Muscle layer of colon (tissue), 2 donors: ENCODE measurements at regions not wholly inside any gene's neighbourhood (a gene's known extent, or its start where the extent isn't known, plus 50 kb on each side); places are given as distances from the start of the nearest gene placed in this dataset.

Experiments
- H3K27ac ChIP-seq: one replicate; pipeline ENCODE4 v1.7.0; 2013; ENCODE audit warnings: low read depth, mild to moderate bottlenecking, low read length, moderate library complexity
- H3K27me3 ChIP-seq, 2 donors: one replicate each; pipeline ENCODE4 v1.7.0; 2013; ENCODE audit warnings: low read length in 2 of 2, mild to moderate bottlenecking in 2 of 2; ENCODE audit not compliant: insufficient read depth in 2 of 2, control insufficient read depth in 1 of 2
- H3K36me3 ChIP-seq: one replicate; pipeline ENCODE4 v1.7.0; 2013; ENCODE audit warnings: mild to moderate bottlenecking, low read length; ENCODE audit not compliant: insufficient read depth
- H3K4me1 ChIP-seq: one replicate; pipeline ENCODE4 v1.7.0; 2013; ENCODE audit warnings: mild to moderate bottlenecking, low read length; ENCODE audit not compliant: insufficient read depth
- H3K4me3 ChIP-seq, 2 donors: one replicate each; pipeline ENCODE4 v1.7.0; 2013; ENCODE audit warnings: low read length in 2 of 2, low read depth in 1 of 2, mild to moderate bottlenecking in 1 of 2, moderate library complexity in 1 of 2
- H3K9ac ChIP-seq: one replicate; pipeline ENCODE4 v1.7.0; 2013; ENCODE audit warnings: low read length
- H3K9me3 ChIP-seq: one replicate; pipeline ENCODE4 v1.7.0; 2013; ENCODE audit warnings: mild to moderate bottlenecking, low read length
- donor health status: abdominal sarcoma.
- donor health status: Adenocarcinoma of cecum.

DNA sequence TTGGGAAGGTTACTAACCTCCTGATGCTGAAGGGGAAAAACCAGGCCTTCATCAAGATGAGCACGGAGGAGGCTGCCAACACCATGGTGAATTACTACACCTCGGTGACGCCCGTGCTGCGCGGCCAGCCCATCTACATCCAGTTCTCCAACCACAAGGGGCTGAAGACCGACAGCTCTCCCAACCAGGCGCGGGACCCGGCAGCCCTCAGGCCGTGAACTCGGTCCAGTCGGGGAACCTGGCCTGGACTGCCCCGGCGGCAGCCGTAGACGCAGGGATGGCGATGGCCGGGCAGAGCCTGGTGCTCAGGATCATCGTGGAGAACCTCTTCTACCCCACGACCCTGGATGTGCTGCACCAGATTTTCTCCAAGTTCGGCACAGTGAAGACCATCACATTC, 133.0 kb upstream of the FUT8 start:
- Histone ChIP-seq H3K27ac (no peak overlapping the region), H3K9me3 (no peaks in the 10 kb centered on the region), H3K27me3 (no peaks in the 10 kb centered on the region), H3K9ac (no peak overlapping the region), H3K36me3 (no peaks in the 10 kb centered on the region), H3K4me3 (no peak overlapping the region), H3K4me1 (peaks cover 17% of the 10 kb centered on the region)

DNA sequence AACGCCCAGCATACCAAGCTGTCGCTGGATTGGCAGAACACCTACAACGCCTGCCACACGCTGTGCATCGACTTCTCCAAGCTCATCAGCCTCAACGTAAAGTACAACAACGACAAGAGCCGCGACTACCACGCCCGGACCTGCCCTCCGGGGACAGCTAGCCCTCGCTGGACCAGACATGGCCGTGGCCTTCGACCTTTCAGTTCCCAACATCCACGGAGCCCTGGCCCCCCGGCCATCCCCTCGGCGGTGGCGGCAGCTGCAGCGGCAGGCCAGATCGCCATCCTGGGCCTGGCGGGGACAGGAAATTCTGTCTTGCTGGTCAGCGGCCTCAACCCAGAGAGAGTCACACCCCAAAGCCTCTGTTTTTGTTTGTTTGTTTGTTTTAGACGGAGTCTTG, 132.6 kb upstream of the FUT8 start:
- Histone ChIP-seq H3K4me3 (no peak overlapping the region), H3K27me3 (no peaks in the 10 kb centered on the region), H3K9me3 (no peaks in the 10 kb centered on the region), H3K27ac (no peak overlapping the region), H3K36me3 (no peaks in the 10 kb centered on the region), H3K9ac (no peak overlapping the region), H3K4me1 (peaks cover 17% of the 10 kb centered on the region)

DNA sequence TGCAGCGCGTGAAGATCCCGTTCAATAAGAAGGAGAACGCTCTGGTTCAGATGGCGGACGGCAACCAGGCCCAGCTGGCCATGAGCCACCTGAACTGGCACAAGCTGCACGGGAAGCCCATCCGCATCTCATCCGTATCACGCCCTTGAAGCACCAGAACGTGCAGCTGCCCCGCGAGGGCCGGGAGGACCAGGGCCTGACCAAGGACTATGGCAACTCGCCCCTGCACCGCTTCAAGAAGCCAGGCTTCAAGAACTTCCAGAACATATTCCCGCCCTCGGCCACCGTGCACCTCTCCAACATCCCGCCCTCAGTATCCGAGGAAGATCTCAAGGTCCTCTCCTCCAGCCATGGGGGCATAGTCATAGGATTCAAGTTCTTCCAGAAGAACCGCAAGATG, 131.9 kb upstream of the FUT8 start:
- H3K9me3 ChIP-seq, result no peaks in the 10 kb centered on the region
- no peak overlapping the region for H3K9ac ChIP-seq
- H3K27me3 ChIP-seq, result no peaks in the 10 kb centered on the region
- no peak overlapping the region for H3K27ac ChIP-seq
- no peaks in the 10 kb centered on the region for H3K36me3 ChIP-seq
- peaks cover 17% of the 10 kb centered on the region for H3K4me1 ChIP-seq
- H3K4me3 ChIP-seq, result no peak overlapping the region

DNA sequence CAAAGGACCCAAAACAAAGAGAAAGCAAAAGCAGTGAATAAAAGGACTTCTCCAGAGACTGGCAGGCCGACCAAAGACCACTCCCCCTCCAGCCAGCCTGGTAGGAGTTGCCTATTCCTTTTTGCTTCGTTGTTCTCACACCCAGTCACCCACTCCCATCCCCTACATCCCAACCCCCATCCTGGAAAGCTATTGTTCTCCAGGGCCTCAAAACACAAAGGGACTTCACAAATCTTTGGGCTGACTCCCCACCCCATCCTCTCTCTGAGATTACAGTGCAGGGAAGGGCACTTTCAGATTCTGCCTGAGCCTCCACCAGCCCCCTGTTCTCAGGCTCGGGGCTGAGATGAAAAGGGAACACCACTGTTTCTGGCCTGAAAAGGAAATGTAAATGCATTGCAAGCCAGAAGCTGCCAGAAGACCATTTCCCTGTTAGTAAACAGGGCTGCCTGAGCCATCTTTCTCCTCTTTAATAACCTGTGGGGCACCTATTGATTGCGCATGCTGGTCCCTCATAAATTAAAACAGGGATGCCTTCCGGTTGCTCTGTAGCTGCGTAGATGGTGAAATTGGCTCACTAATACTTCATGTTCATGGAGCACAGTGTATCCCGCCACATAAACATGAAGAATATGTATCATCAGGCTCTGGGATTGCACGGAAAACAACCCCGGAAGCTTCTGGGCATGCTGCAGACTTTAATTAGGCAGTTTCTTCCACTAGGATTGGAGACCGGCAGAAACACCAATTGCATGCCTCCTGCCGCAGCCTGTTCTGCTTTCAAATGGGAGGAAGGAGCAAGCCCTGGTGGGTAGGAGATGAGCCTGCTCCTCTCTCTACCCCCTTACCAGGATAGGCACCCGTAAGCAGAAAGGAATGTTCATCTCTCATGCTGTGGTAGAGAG, 130.3 kb upstream of the FUT8 start:
- H3K27ac ChIP-seq, result no peak overlapping the region
- no peaks in the 10 kb centered on the region for H3K36me3 ChIP-seq
- no peaks in the 10 kb centered on the region for H3K27me3 ChIP-seq
- H3K9ac ChIP-seq, result no peak overlapping the region
- peaks cover 17% of the 10 kb centered on the region for H3K4me1 ChIP-seq
- no peaks in the 10 kb centered on the region for H3K9me3 ChIP-seq
- peak overlapping the region in 1 of 2 donors; percentile 26 for H3K4me3 ChIP-seq

DNA sequence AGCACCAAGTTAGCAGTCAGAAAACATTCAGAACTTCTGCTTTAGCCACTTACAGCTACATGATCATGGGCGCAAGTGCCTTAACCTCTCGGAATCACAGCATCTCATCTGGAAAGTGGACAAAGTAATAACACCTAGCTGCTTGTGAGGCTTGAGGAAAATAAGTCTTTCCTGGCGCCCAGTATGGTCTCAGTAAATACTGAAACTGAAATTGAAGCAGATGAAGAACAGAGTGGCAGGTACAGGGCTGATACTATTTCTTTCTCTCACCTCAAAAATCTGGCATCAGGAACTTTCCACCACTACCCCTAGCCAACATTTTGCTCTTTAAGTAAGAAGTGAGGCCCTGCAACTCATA, 129.7 kb upstream of the FUT8 start:
- Histone ChIP-seq H3K9me3 (no peaks in the 10 kb centered on the region), H3K4me1 (peaks cover 17% of the 10 kb centered on the region), H3K27me3 (no peaks in the 10 kb centered on the region), H3K9ac (no peak overlapping the region), H3K36me3 (no peaks in the 10 kb centered on the region), H3K27ac (no peak overlapping the region), H3K4me3 (peak overlapping the region in 1 of 2 donors; percentile 26)

DNA sequence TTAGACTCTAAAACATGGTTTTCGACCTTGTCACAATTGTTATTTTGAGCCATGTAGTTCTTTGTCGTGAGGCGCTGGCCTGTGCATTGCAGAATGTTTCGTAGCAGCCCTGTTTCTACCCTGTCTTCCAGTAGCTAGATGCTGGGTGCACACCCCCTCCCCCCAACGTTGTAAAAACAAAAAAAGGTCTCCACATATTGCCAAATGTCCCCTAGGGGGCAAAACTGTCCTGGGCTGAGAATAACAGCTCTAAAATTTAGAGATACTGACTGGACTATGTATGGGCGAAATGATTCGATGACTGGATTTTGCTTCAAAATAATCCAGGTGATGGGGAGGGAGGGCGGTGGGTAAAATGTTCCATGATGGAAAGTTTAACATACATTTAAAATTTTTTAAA, 126.1 kb upstream of the FUT8 start:
- H3K36me3 ChIP-seq, result no peaks in the 10 kb centered on the region
- peaks cover 17% of the 10 kb centered on the region for H3K4me1 ChIP-seq
- H3K27ac ChIP-seq, result no peak overlapping the region
- no peak overlapping the region for H3K4me3 ChIP-seq
- no peaks in the 10 kb centered on the region for H3K27me3 ChIP-seq
- H3K9ac ChIP-seq, result no peak overlapping the region
- H3K9me3 ChIP-seq, result no peaks in the 10 kb centered on the region

DNA sequence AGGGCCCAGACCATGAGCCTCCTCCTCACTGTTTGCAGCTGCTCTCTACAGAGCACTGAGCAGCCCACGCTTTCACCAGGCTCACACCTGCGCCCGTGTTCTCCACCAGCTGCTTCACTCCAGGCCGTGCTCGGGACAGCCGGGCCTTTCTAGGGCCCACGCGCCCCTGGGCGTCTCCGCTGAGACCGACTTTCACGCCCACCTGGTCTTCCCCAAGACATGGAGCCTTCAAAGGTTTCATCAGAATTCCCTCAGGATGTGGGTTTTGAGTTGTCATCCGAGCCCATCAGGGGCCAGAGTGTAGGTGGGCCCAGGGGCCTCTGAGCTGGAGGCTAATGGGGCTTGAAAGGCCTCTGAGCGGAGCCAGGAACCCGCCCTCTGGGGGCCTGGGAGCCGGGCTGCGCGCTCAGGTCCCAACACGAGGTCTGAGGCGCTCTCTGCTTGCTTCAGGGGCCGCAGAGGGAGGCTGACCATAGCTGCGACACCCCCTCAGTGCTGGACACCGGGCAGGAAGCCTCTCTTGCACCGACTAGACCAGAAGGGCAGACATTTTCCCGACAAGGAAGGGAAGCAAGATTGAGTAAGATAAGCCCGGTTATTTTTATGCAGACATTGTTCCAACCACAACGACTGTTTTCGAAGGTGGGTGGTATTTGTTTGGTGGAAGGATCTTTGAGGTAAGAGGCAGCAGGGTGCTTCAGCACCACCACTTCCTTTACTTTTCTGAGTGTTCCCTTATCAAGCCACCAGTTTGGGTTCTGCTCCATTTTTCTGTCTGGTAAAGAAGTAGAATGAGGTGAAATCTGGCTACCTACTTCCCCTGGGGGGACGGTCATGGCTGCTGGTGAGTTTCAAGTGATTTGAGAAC, 125.0 kb upstream of the FUT8 start:
- Histone ChIP-seq H3K4me3 (no peak overlapping the region), H3K36me3 (no peaks in the 10 kb centered on the region), H3K9me3 (no peaks in the 10 kb centered on the region), H3K9ac (no peak overlapping the region), H3K27ac (no peak overlapping the region), H3K27me3 (no peaks in the 10 kb centered on the region), H3K4me1 (peaks cover 9% of the 10 kb centered on the region)

DNA sequence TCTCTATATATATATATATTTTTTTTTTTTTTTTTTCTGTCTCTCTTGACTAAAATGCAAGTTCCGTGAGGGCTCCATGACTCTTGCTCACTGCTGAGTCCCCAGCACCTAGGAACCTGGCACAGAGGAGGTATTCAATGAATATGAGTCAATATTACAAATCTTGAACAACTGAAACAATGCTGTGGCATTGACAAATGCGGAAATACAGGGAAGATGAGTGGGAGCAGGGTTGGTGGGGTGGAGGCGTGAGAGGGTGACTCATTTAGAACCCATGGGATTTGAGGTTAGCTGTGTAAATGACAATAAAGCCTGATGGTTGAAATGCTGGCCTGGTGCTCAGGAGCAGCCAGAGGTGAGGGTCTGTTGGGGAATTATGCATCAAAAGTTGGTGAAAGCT, 121.7 kb upstream of the FUT8 start:
- Histone ChIP-seq H3K4me3 (no peak overlapping the region), H3K9me3 (no peaks in the 10 kb centered on the region), H3K4me1 (no peaks in the 10 kb centered on the region), H3K27ac (no peak overlapping the region), H3K9ac (no peak overlapping the region), H3K36me3 (no peaks in the 10 kb centered on the region), H3K27me3 (no peaks in the 10 kb centered on the region)

DNA sequence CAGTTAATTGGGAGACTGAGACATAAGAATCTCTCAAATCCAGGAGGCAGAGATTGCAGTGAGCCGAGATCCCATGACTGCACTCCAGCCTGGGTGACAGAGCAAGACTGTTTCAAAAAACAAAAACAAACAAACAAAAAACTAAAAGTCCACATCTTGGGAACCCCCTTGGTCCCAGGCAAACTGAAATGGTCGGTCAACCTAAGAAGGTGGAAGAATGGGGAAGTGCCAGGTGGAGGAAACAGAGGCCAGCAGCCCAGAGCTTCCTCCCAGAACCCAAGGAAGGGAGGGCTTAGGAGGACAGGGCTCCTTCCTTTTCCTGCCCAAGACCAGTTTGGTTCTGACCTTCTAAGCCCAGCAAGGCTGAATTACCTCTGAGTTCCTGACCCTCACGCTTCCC, 121.0 kb upstream of the FUT8 start:
- Histone ChIP-seq H3K9ac (no peak overlapping the region), H3K27me3 (no peaks in the 10 kb centered on the region), H3K27ac (no peak overlapping the region), H3K36me3 (no peaks in the 10 kb centered on the region), H3K4me3 (no peak overlapping the region), H3K9me3 (no peaks in the 10 kb centered on the region), H3K4me1 (no peaks in the 10 kb centered on the region)

DNA sequence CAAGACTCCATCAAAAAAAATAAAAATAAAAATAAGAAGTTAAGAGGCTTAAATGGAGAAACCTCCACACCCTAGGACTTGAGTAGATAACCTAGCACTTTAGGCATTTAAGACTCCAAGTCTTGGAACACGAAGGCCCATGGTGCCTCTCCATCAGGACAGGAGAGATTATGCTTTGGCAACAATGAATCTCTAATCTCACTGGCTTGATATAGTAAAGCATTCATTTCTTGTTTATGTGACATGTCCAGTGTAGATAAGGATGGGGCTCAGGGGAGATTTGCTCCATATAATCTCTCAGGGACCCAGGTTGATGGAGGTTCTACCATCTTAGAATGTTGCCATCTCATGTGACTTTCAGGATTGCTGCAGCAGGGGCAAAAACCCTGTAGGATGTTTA, 117.7 kb upstream of the FUT8 start:
- H3K27me3 ChIP-seq, result no peaks in the 10 kb centered on the region
- no peaks in the 10 kb centered on the region for H3K36me3 ChIP-seq
- H3K9ac ChIP-seq, result no peak overlapping the region
- H3K9me3 ChIP-seq, result no peaks in the 10 kb centered on the region
- no peak overlapping the region for H3K27ac ChIP-seq
- H3K4me3 ChIP-seq, result no peak overlapping the region
- H3K4me1 ChIP-seq, result no peaks in the 10 kb centered on the region

DNA sequence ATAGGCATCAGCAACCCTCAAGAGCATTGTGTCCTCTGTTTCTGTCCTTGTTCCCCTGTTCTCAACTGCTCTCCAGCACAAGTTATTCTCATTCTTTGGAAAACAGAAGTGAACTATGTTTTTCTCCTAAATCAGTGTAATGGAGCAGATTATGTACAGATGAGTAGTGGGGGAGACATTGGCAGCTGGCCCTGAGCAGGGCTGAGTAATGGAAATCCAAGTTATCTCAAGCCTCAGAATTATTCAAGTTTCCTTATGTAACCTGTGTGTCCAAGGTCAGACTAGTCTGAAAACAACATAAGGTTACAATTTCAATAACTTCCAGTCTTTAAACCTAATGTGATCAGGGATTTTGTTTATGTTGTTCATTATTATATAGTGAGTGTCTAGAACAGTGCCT, 116.1 kb upstream of the FUT8 start:
- H3K9ac ChIP-seq, result no peak overlapping the region
- no peaks in the 10 kb centered on the region for H3K4me1 ChIP-seq
- H3K27me3 ChIP-seq, result no peaks in the 10 kb centered on the region
- H3K4me3 ChIP-seq, result no peak overlapping the region
- no peaks in the 10 kb centered on the region for H3K36me3 ChIP-seq
- no peak overlapping the region for H3K27ac ChIP-seq
- H3K9me3 ChIP-seq, result no peaks in the 10 kb centered on the region
